WERI-Rb-1 (cell line): ENCODE measurements at regions not wholly inside any gene's neighbourhood (a gene's known extent, or its start where the extent isn't known, plus 50 kb on each side); places are given as distances from the start of the nearest gene placed in this dataset.

ENCODE experiments used
- DNase-seq: peaks from one replicate; pipeline ENCODE4 v3.0.0-alpha.2; 2020
- H3K27ac ChIP-seq: fragments of 250-450 bp; sonication (Bioruptor Pico); 2 replicates; pipeline ENCODE4 v1.5.1; 2020; ENCODE audit warnings: mild to moderate bottlenecking, moderate library complexity
- H3K27me3 ChIP-seq: fragments of 250-450 bp; sonication (Bioruptor Pico); 2 replicates; pipeline ENCODE4 v1.5.1; 2021; ENCODE audit warnings: mild to moderate bottlenecking, low read depth, moderate library complexity; ENCODE audit not compliant: insufficient read depth, severe bottlenecking
- H3K36me3 ChIP-seq: fragments of 250-450 bp; sonication (Bioruptor Pico); 2 replicates; pipeline ENCODE4 v1.5.1; 2020; ENCODE audit warnings: mild to moderate bottlenecking, moderate library complexity
- H3K4me3 ChIP-seq: 2 replicates; pipeline ENCODE4 v1.5.1; 2011; ENCODE audit warnings: low read depth, mild to moderate bottlenecking, control low read depth, low read length
- H3K9me3 ChIP-seq: fragments of 250-450 bp; sonication (Bioruptor Pico); 2 replicates; pipeline ENCODE4 v1.5.1; 2021; ENCODE audit warnings: mild to moderate bottlenecking, moderate library complexity; ENCODE audit not compliant: severe bottlenecking
- TF ChIP-seq, protein P1 (sequence below): IDR thresholded peaks from 2 replicates; pipeline ENCODE4 v1.5.1; 2011; ENCODE audit warnings: low read depth, mild to moderate bottlenecking, control low read depth, inconsistent platforms, low read length

DNA sequence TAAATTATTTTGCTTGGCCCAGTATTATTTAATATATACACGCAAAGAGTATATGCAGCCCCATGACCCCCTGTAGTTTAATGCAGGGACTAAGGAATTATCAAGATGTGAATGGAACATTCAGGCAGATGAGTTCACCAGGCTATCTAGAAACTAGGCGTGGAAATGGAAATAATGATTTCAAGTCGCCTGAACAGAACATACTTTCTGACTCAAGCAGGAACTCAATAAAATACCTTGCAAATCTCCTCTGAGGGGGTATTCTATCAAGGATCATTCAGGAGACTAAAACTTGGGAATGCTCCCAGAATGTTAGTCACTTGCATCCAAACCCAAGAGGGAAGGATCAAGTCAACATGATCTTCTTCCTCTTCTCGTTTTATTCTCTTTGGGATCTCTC is 59.6 kb upstream of the RASSF6 start:
- Histone ChIP-seq H3K4me3 (no peak overlapping the region), H3K36me3 (no peaks in the 10 kb centered on the region), H3K27me3 (no peaks in the 10 kb centered on the region), H3K27ac (no peak overlapping the region), H3K9me3 (no peaks in the 10 kb centered on the region)
- no peak for DNase-seq
- TF ChIP-seq, protein P1, sequence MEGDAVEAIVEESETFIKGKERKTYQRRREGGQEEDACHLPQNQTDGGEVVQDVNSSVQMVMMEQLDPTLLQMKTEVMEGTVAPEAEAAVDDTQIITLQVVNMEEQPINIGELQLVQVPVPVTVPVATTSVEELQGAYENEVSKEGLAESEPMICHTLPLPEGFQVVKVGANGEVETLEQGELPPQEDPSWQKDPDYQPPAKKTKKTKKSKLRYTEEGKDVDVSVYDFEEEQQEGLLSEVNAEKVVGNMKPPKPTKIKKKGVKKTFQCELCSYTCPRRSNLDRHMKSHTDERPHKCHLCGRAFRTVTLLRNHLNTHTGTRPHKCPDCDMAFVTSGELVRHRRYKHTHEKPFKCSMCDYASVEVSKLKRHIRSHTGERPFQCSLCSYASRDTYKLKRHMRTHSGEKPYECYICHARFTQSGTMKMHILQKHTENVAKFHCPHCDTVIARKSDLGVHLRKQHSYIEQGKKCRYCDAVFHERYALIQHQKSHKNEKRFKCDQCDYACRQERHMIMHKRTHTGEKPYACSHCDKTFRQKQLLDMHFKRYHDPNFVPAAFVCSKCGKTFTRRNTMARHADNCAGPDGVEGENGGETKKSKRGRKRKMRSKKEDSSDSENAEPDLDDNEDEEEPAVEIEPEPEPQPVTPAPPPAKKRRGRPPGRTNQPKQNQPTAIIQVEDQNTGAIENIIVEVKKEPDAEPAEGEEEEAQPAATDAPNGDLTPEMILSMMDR, result no peak

GRCh38 chr4:73681776-73682175 is 58.6 kb upstream of the CXCL8 start:
- TF ChIP-seq, protein P1, result no peak
- H3K4me3 ChIP-seq, result no peak overlapping the region
- H3K27ac ChIP-seq, result no peak overlapping the region
- no peaks in the 10 kb centered on the region for H3K27me3 ChIP-seq
- no peak for DNase-seq
- no peaks in the 10 kb centered on the region for H3K9me3 ChIP-seq
- no peaks in the 10 kb centered on the region for H3K36me3 ChIP-seq

- Histone ChIP-seq H3K9me3 (no peaks in the 10 kb centered on the region), H3K27ac (no peak overlapping the region), H3K4me3 (no peak overlapping the region), H3K36me3 (no peaks in the 10 kb centered on the region), H3K27me3 (no peaks in the 10 kb centered on the region)
- TF ChIP-seq, protein P1, result no peak
- no peak for DNase-seq
Observed at GRCh38 chr4:73682508-73682907, 57.9 kb upstream of the CXCL8 start.

DNA sequence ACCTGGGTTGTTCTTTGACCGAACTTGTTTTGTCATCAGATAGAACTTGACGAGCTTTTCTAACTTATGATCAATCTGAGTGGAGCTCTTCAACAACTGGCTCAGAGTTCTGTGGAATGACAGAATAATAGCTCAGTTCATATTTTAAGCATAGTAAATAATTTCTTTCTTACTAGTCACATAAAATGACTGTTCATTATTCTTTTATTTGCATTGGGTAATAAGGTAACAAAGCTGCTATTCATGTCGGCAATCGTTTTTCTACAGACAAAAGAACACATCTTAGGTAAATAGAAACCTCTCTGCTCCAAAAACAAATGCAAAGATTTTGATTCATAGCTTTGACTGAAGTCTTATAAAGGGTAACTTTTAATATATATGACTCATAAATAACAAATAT is 57.3 kb upstream of the CXCL8 start:
- no peak for DNase-seq
- no peak overlapping the region for H3K27ac ChIP-seq
- TF ChIP-seq, protein P1, result no peak
- no peaks in the 10 kb centered on the region for H3K36me3 ChIP-seq
- H3K4me3 ChIP-seq, result no peak overlapping the region
- H3K27me3 ChIP-seq, result no peaks in the 10 kb centered on the region
- no peaks in the 10 kb centered on the region for H3K9me3 ChIP-seq

GRCh38 chr4:73683456-73683855 is 56.9 kb upstream of the CXCL8 start:
- H3K9me3 ChIP-seq, result no peaks in the 10 kb centered on the region
- no peak overlapping the region for H3K4me3 ChIP-seq
- TF ChIP-seq, protein P1, result no peak
- no peaks in the 10 kb centered on the region for H3K27me3 ChIP-seq
- no peak for DNase-seq
- no peaks in the 10 kb centered on the region for H3K36me3 ChIP-seq
- H3K27ac ChIP-seq, result no peak overlapping the region

- TF ChIP-seq, protein P1, result no peak
- Histone ChIP-seq H3K36me3 (no peaks in the 10 kb centered on the region), H3K27me3 (no peaks in the 10 kb centered on the region), H3K9me3 (no peaks in the 10 kb centered on the region), H3K4me3 (no peak overlapping the region), H3K27ac (no peak overlapping the region)
- DNase-seq, result no peak
Observed at GRCh38 chr4:73684097-73684496, 56.3 kb upstream of the CXCL8 start.
